ENCODE measurements at regions not wholly inside any gene's neighbourhood (a gene's known extent, or its start where the extent isn't known, plus 50 kb on each side); places are given as distances from the start of the nearest gene placed in this dataset.

DNA sequence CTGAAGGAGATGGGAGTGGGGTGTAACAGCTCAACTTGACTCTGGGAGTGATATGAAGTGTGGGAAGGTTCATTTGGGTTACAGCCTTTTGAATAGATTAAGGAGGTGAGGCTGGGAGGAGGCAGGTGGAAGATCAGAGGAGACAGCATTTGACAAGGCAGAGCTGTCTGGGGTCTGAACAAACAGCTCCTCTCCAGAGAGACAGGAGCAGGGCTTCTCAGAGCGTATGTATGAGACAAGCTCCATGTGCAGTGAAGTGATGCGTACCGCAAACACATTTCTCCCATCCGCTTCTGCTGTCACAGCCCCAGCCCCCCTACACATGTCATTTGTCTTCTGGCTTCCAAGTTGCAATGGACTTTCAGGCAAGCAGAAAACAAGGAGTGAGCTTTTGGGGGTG lies 137.1 kb upstream of the E2F8 start:
- TF ChIP-seq, protein P1, sequence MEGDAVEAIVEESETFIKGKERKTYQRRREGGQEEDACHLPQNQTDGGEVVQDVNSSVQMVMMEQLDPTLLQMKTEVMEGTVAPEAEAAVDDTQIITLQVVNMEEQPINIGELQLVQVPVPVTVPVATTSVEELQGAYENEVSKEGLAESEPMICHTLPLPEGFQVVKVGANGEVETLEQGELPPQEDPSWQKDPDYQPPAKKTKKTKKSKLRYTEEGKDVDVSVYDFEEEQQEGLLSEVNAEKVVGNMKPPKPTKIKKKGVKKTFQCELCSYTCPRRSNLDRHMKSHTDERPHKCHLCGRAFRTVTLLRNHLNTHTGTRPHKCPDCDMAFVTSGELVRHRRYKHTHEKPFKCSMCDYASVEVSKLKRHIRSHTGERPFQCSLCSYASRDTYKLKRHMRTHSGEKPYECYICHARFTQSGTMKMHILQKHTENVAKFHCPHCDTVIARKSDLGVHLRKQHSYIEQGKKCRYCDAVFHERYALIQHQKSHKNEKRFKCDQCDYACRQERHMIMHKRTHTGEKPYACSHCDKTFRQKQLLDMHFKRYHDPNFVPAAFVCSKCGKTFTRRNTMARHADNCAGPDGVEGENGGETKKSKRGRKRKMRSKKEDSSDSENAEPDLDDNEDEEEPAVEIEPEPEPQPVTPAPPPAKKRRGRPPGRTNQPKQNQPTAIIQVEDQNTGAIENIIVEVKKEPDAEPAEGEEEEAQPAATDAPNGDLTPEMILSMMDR (IDR thresholded peaks at IDR 0.05; ENCODE audit: low read depth, low read length): no peak
- TF ChIP-seq EZH2phosphoT487 (IDR thresholded peaks at IDR 0.05; ENCODE audit: low read depth): no peak
